Neural cell (in vitro differentiated cells): ENCODE measurements at regions not wholly inside any gene's neighbourhood (a gene's known extent, or its start where the extent isn't known, plus 50 kb on each side); places are given as distances from the start of the nearest gene placed in this dataset.

ENCODE experiments used
- EP300 ChIP-seq: fragments of 450-650 bp; conservative IDR thresholded peaks from 2 replicates; pipeline ENCODE4 v1.6.1; 2014; ENCODE audit warnings: antibody characterized with exemption, mild to moderate bottlenecking, moderate library complexity; ENCODE audit not compliant: poor library complexity, severe bottlenecking
- EZH2 ChIP-seq: fragments of 200-600, 300-800 bp; shearing (Covaris generic), sonication (generic); IDR thresholded peaks from 2 replicates; pipeline ENCODE4 v1.6.1; 2014; ENCODE audit warnings: antibody characterized with exemption, low read length, borderline replicate concordance, mild to moderate bottlenecking; ENCODE audit not compliant: insufficient read depth, poor library complexity, severe bottlenecking
- MXI1 ChIP-seq: fragments of 450-650 bp; conservative IDR thresholded peaks from 2 replicates; pipeline ENCODE4 v1.6.1; 2014; ENCODE audit warnings: antibody characterized with exemption, mild to moderate bottlenecking; ENCODE audit not compliant: poor library complexity, severe bottlenecking
- POLR2AphosphoS5 ChIP-seq: IDR thresholded peaks from 2 replicates; pipeline ENCODE4 v1.6.1; 2012
- TF ChIP-seq, protein P1 (sequence below): fragments of 450-650 bp; IDR thresholded peaks from 2 replicates; pipeline ENCODE4 v1.5.1; 2014; ENCODE audit warnings: antibody characterized with exemption, mild to moderate bottlenecking, moderate library complexity; ENCODE audit not compliant: poor library complexity, severe bottlenecking
- TF ChIP-seq, protein P2 (sequence below): IDR thresholded peaks from 2 replicates; pipeline ENCODE4 v1.6.1; 2012; ENCODE audit warnings: borderline replicate concordance

DNA sequence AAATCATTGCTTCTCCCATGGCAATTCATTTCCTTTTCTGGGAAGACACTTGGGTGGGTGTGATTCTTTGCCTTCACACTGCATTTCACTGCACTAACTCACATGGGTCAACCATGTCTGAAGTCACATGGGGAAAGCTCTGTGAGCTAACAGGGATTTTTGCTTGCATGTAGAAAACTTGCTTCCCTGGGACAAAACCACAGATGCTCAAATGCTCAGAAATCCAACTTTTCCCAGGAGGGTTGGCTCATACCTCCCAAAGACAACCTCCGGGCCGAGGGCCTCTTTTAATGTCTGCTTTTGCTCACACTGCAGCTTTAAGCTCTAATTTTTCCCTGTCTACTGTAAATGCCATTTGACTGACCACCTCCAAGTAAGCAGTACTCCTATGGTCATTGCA lies 1695.2 kb downstream of the STIM2 start:
- TF ChIP-seq, protein P1, sequence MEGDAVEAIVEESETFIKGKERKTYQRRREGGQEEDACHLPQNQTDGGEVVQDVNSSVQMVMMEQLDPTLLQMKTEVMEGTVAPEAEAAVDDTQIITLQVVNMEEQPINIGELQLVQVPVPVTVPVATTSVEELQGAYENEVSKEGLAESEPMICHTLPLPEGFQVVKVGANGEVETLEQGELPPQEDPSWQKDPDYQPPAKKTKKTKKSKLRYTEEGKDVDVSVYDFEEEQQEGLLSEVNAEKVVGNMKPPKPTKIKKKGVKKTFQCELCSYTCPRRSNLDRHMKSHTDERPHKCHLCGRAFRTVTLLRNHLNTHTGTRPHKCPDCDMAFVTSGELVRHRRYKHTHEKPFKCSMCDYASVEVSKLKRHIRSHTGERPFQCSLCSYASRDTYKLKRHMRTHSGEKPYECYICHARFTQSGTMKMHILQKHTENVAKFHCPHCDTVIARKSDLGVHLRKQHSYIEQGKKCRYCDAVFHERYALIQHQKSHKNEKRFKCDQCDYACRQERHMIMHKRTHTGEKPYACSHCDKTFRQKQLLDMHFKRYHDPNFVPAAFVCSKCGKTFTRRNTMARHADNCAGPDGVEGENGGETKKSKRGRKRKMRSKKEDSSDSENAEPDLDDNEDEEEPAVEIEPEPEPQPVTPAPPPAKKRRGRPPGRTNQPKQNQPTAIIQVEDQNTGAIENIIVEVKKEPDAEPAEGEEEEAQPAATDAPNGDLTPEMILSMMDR: no peak
- TF ChIP-seq EZH2 (no peak), POLR2AphosphoS5 (no peak), EP300 (no peak), MXI1 (no peak)
- TF ChIP-seq, protein P2, sequence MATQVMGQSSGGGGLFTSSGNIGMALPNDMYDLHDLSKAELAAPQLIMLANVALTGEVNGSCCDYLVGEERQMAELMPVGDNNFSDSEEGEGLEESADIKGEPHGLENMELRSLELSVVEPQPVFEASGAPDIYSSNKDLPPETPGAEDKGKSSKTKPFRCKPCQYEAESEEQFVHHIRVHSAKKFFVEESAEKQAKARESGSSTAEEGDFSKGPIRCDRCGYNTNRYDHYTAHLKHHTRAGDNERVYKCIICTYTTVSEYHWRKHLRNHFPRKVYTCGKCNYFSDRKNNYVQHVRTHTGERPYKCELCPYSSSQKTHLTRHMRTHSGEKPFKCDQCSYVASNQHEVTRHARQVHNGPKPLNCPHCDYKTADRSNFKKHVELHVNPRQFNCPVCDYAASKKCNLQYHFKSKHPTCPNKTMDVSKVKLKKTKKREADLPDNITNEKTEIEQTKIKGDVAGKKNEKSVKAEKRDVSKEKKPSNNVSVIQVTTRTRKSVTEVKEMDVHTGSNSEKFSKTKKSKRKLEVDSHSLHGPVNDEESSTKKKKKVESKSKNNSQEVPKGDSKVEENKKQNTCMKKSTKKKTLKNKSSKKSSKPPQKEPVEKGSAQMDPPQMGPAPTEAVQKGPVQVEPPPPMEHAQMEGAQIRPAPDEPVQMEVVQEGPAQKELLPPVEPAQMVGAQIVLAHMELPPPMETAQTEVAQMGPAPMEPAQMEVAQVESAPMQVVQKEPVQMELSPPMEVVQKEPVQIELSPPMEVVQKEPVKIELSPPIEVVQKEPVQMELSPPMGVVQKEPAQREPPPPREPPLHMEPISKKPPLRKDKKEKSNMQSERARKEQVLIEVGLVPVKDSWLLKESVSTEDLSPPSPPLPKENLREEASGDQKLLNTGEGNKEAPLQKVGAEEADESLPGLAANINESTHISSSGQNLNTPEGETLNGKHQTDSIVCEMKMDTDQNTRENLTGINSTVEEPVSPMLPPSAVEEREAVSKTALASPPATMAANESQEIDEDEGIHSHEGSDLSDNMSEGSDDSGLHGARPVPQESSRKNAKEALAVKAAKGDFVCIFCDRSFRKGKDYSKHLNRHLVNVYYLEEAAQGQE: no peak
